ENCODE measurements at regions not wholly inside any gene's neighbourhood (a gene's known extent, or its start where the extent isn't known, plus 50 kb on each side); places are given as distances from the start of the nearest gene placed in this dataset.

- no peaks in the 10 kb centered on the region for H3K27me3 ChIP-seq (ENCODE audit: insufficient read depth, low read length, poor library complexity, severe bottlenecking)
- H3K36me3 ChIP-seq (ENCODE audit: insufficient read depth, low read length): no peaks in the 10 kb centered on the region
- H4K20me1 ChIP-seq (ENCODE audit: insufficient read depth, low read length, poor library complexity, severe bottlenecking): no peaks in the 10 kb centered on the region
- H3K9ac ChIP-seq (ENCODE audit: low read depth, low read length, poor library complexity, severe bottlenecking): no peak overlapping the region
- TF ChIP-seq, protein P1, sequence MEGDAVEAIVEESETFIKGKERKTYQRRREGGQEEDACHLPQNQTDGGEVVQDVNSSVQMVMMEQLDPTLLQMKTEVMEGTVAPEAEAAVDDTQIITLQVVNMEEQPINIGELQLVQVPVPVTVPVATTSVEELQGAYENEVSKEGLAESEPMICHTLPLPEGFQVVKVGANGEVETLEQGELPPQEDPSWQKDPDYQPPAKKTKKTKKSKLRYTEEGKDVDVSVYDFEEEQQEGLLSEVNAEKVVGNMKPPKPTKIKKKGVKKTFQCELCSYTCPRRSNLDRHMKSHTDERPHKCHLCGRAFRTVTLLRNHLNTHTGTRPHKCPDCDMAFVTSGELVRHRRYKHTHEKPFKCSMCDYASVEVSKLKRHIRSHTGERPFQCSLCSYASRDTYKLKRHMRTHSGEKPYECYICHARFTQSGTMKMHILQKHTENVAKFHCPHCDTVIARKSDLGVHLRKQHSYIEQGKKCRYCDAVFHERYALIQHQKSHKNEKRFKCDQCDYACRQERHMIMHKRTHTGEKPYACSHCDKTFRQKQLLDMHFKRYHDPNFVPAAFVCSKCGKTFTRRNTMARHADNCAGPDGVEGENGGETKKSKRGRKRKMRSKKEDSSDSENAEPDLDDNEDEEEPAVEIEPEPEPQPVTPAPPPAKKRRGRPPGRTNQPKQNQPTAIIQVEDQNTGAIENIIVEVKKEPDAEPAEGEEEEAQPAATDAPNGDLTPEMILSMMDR (conservative IDR thresholded peaks at IDR 0.05; ENCODE audit: low read length): no peak
- no peak for TF ChIP-seq EZH2phosphoT487 (IDR thresholded peaks at IDR 0.05; ENCODE audit: borderline replicate concordance)
- no peak overlapping the region for H2AFZ ChIP-seq (ENCODE audit: low read length)
- H3K79me2 ChIP-seq (ENCODE audit: insufficient read depth, low read length): no peaks in the 10 kb centered on the region
- no peaks in the 10 kb centered on the region for H3F3A ChIP-seq (ENCODE audit: low read depth)
- H3K4me3 ChIP-seq (ENCODE audit: low read length, poor library complexity, severe bottlenecking): no peak overlapping the region
- H3K4me2 ChIP-seq (ENCODE audit: low read depth, low read length, poor library complexity, severe bottlenecking): no peak overlapping the region
- H3K9me3 ChIP-seq (ENCODE audit: insufficient read depth, low read depth, low read length): no peaks in the 10 kb centered on the region
- no peaks in the 10 kb centered on the region for H3K9me2 ChIP-seq (replicated peaks; ENCODE audit: low read depth, low read length)
- H3K4me1 ChIP-seq (ENCODE audit: insufficient read depth, low read length, poor library complexity, severe bottlenecking): no peaks in the 10 kb centered on the region
Observed at GRCh38 chr11:100459811-100460210, 227.3 kb upstream of the ARHGAP42 start.

DNA sequence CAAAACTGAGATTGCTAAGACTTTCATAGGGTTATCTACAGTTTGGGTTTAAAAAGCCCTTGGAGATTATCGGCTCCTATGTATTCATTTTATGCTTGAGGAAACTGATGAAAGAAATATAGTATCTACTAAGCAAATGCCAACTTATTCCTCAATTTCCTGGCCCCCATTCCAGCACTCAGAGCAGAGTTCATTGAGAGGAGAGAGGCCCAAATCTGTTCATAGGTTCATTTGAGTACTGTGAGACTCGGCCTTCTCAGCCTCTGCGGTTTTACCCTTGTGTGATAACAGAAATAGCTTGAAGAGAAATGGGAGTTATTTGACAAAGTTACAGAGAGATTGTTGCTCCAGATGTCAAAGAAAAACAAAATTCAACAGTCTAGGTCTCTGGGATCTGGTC is 226.7 kb upstream of the ARHGAP42 start:
- H3K27me3 ChIP-seq (ENCODE audit: insufficient read depth, low read length, poor library complexity, severe bottlenecking): no peaks in the 10 kb centered on the region
- no peaks in the 10 kb centered on the region for H3K9me3 ChIP-seq (ENCODE audit: insufficient read depth, low read depth, low read length)
- H3K4me3 ChIP-seq (ENCODE audit: low read length, poor library complexity, severe bottlenecking): no peak overlapping the region
- no peaks in the 10 kb centered on the region for H3K79me2 ChIP-seq (ENCODE audit: insufficient read depth, low read length)
- H3K36me3 ChIP-seq (ENCODE audit: insufficient read depth, low read length): no peaks in the 10 kb centered on the region
- H4K20me1 ChIP-seq (ENCODE audit: insufficient read depth, low read length, poor library complexity, severe bottlenecking): no peaks in the 10 kb centered on the region
- H3K9me2 ChIP-seq (replicated peaks; ENCODE audit: low read depth, low read length): no peaks in the 10 kb centered on the region
- H3F3A ChIP-seq (ENCODE audit: low read depth): no peaks in the 10 kb centered on the region
- no peak overlapping the region for H3K9ac ChIP-seq (ENCODE audit: low read depth, low read length, poor library complexity, severe bottlenecking)
- H3K4me2 ChIP-seq (ENCODE audit: low read depth, low read length, poor library complexity, severe bottlenecking): no peak overlapping the region
- H2AFZ ChIP-seq (ENCODE audit: low read length): no peak overlapping the region
- H3K4me1 ChIP-seq (ENCODE audit: insufficient read depth, low read length, poor library complexity, severe bottlenecking): no peaks in the 10 kb centered on the region
- TF ChIP-seq, protein P1 (conservative IDR thresholded peaks at IDR 0.05; ENCODE audit: low read length): no peak
- TF ChIP-seq EZH2phosphoT487 (IDR thresholded peaks at IDR 0.05; ENCODE audit: borderline replicate concordance): no peak

DNA sequence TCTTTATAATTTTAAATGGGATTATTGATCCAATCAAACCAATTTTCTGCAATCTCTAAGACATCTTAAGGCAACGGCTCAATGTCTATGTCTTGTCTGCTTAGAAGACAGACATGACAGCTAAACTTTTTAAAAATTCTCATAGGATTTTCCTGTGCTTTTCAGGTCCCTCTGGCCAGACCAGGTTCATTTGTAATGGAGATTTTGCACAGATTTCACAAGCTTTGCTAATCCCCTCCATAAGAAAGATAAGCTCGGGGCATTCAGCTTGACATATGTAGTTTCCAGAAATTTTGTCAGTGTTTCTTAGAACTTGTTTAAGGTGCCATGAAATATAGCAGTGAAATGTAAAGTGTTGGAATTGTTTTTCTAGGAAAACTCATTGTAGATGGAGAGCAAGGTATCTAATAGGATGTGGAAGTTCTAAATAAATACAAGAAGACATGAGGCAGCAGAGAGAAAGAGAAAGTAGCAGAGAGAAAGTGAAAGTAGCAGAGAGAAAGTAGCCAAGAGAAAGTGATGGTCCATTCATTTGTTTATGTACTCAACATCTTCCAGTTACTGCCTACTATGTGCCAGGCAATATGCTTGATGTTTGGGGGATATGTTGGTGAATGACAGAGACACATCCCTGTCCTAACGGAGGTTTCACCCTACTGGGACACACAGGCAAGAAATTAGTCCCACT is 219.1 kb upstream of the ARHGAP42 start:
- no peaks in the 10 kb centered on the region for H3K36me3 ChIP-seq (ENCODE audit: insufficient read depth, low read length)
- no peak for TF ChIP-seq EZH2phosphoT487 (IDR thresholded peaks at IDR 0.05; ENCODE audit: borderline replicate concordance)
- TF ChIP-seq, protein P1 (conservative IDR thresholded peaks at IDR 0.05; ENCODE audit: low read length): no peak
- H3K4me1 ChIP-seq (ENCODE audit: insufficient read depth, low read length, poor library complexity, severe bottlenecking): no peaks in the 10 kb centered on the region
- H3K9me2 ChIP-seq (replicated peaks; ENCODE audit: low read depth, low read length): no peaks in the 10 kb centered on the region
- no peaks in the 10 kb centered on the region for H3K79me2 ChIP-seq (ENCODE audit: insufficient read depth, low read length)
- no peaks in the 10 kb centered on the region for H3F3A ChIP-seq (ENCODE audit: low read depth)
- H4K20me1 ChIP-seq (ENCODE audit: insufficient read depth, low read length, poor library complexity, severe bottlenecking): no peaks in the 10 kb centered on the region
- no peak overlapping the region for H3K9ac ChIP-seq (ENCODE audit: low read depth, low read length, poor library complexity, severe bottlenecking)
- H3K9me3 ChIP-seq (ENCODE audit: insufficient read depth, low read depth, low read length): no peaks in the 10 kb centered on the region
- H3K4me3 ChIP-seq (ENCODE audit: low read length, poor library complexity, severe bottlenecking): peak overlapping the region; percentile 54
- peak overlapping the region; percentile 42 for H3K4me2 ChIP-seq (ENCODE audit: low read depth, low read length, poor library complexity, severe bottlenecking)
- H3K27me3 ChIP-seq (ENCODE audit: insufficient read depth, low read length, poor library complexity, severe bottlenecking): no peaks in the 10 kb centered on the region
- peak overlapping the region; percentile 32; the same call in 1 of the 2 replicates for H2AFZ ChIP-seq (ENCODE audit: low read length)
